ENCODE measurements at regions not wholly inside any gene's neighbourhood (a gene's known extent, or its start where the extent isn't known, plus 50 kb on each side); places are given as distances from the start of the nearest gene placed in this dataset.
A peak's percentile ranks its signal among the peaks of the same experiment; 100 is the strongest.

- DNase-seq, result no peak
- 76 to 77% methylated on average over 6 of the region's 6 CpGs for WGBS, 2 donors
- H3K4me3 ChIP-seq, result no peak overlapping the region
- no peak for TF ChIP-seq CTCF (IDR thresholded peaks at IDR 0.05)
- no peak for TF ChIP-seq POLR2A (IDR thresholded peaks at IDR 0.05)
- no peaks in the 10 kb centered on the region for H3K36me3 ChIP-seq
- no peaks in the 10 kb centered on the region for H3K27me3 ChIP-seq
- no peak overlapping the region for H3K27ac ChIP-seq
- no peaks in the 10 kb centered on the region for H3K9me3 ChIP-seq
- intact Hi-C loops (cut with DNase I), result no loop called here
- H3K4me1 ChIP-seq, result no peaks in the 10 kb centered on the region
Observed at GRCh38 chr2:41527525-41528323, 520.1 kb upstream of the PKDCC start.

GRCh38 chr2:41535575-41535974 is 512.2 kb upstream of the PKDCC start:
- 83 to 94% methylated on average over 3 of the region's 3 CpGs for WGBS, 2 donors

GRCh38 chr2:41540272-41540998 is 507.4 kb upstream of the PKDCC start:
- peak overlapping the region in 2 of 4 donors; percentile 50 to 57 for H3K27ac ChIP-seq
- no peak for DNase-seq
- no peaks in the 10 kb centered on the region for H3K36me3 ChIP-seq
- 71 to 72% methylated on average over 2 of the region's 2 CpGs for WGBS, 2 donors
- TF ChIP-seq POLR2A (IDR thresholded peaks at IDR 0.05), result no peak
- no peak for TF ChIP-seq CTCF (IDR thresholded peaks at IDR 0.05)
- no peak overlapping the region for H3K4me3 ChIP-seq
- H3K9me3 ChIP-seq, result no peaks in the 10 kb centered on the region
- intact Hi-C loops (cut with DNase I), result no loop called here
- no peaks in the 10 kb centered on the region for H3K4me1 ChIP-seq
- no peaks in the 10 kb centered on the region for H3K27me3 ChIP-seq

More at GRCh38 chr2:41535575-41535974, 512.2 kb upstream of the PKDCC start:
- DNase-seq, result no peak
- intact Hi-C loops (cut with DNase I), result no loop called here
- Histone ChIP-seq H3K4me1 (no peaks in the 10 kb centered on the region), H3K9me3 (no peaks in the 10 kb centered on the region), H3K27ac (no peak overlapping the region), H3K36me3 (no peaks in the 10 kb centered on the region), H3K4me3 (no peak overlapping the region), H3K27me3 (no peaks in the 10 kb centered on the region)
- TF ChIP-seq POLR2A (IDR thresholded peaks at IDR 0.05) (no peak), CTCF (IDR thresholded peaks at IDR 0.05) (no peak)

- intact Hi-C loops (cut with DNase I), result no loop called here
- Histone ChIP-seq H3K4me1 (no peaks in the 10 kb centered on the region), H3K4me3 (no peak overlapping the region), H3K27me3 (no peaks in the 10 kb centered on the region), H3K9me3 (no peaks in the 10 kb centered on the region), H3K36me3 (no peaks in the 10 kb centered on the region), H3K27ac (no peak overlapping the region)
- TF ChIP-seq POLR2A (IDR thresholded peaks at IDR 0.05) (no peak), CTCF (IDR thresholded peaks at IDR 0.05) (no peak)
- DNase-seq, result no peak
- WGBS, 2 donors, result 87 to 100% methylated on average over 2 of the region's 2 CpGs
Observed at GRCh38 chr2:41543726-41544125, 504.1 kb upstream of the PKDCC start.

- H3K9me3 ChIP-seq, result no peaks in the 10 kb centered on the region
- 57 to 72% methylated on average over 5 of the region's 5 CpGs for WGBS, 2 donors
- intact Hi-C loops (cut with DNase I), result no loop called here
- H3K4me1 ChIP-seq, result no peaks in the 10 kb centered on the region
- DNase-seq, result no peak
- no peak overlapping the region for H3K4me3 ChIP-seq
- TF ChIP-seq POLR2A (IDR thresholded peaks at IDR 0.05) (no peak), CTCF (IDR thresholded peaks at IDR 0.05) (no peak)
- no peaks in the 10 kb centered on the region for H3K36me3 ChIP-seq
- no peaks in the 10 kb centered on the region for H3K27me3 ChIP-seq
- H3K27ac ChIP-seq, result no peak overlapping the region
Observed at GRCh38 chr2:41544709-41545108, 503.1 kb upstream of the PKDCC start.

Measured in esophagus squamous epithelium (tissue), 5 donors.